Muscle layer of duodenum (tissue), 2 donors: ENCODE measurements at regions not wholly inside any gene's neighbourhood (a gene's known extent, or its start where the extent isn't known, plus 50 kb on each side); places are given as distances from the start of the nearest gene placed in this dataset.
"Not testable (repeated sequence)": the region's sequence is repeated elsewhere in the genome, so short reads cannot be mapped to it uniquely, and the experiment has no call there.

ENCODE experiments used
- H3K27ac ChIP-seq: one replicate; pipeline ENCODE4 v1.7.0; 2013; ENCODE audit warnings: mild to moderate bottlenecking, low read length
- H3K27me3 ChIP-seq: one replicate; pipeline ENCODE4 v1.7.0; 2013; ENCODE audit warnings: low read depth, mild to moderate bottlenecking, control low read depth, low read length
- H3K36me3 ChIP-seq, 2 donors: one replicate each; pipeline ENCODE4 v1.7.0; 2013; ENCODE audit warnings: low read length in 2 of 2, control low read depth in 1 of 2, mild to moderate bottlenecking in 1 of 2; ENCODE audit not compliant: insufficient read depth in 2 of 2, control insufficient read depth in 1 of 2
- H3K4me1 ChIP-seq, 2 donors: one replicate each; pipeline ENCODE4 v1.7.0; 2013; ENCODE audit warnings: low read length in 2 of 2, mild to moderate bottlenecking in 2 of 2, control low read depth in 1 of 2, moderate library complexity in 1 of 2; ENCODE audit not compliant: insufficient read depth in 2 of 2, control insufficient read depth in 1 of 2
- H3K4me3 ChIP-seq, 2 donors: one replicate each; pipeline ENCODE4 v1.7.0; 2013; ENCODE audit warnings: low read length in 2 of 2, low read depth in 1 of 2, mild to moderate bottlenecking in 1 of 2
- H3K9me3 ChIP-seq, 2 donors: one replicate each; pipeline ENCODE4 v1.7.0; 2013; ENCODE audit warnings: low read length in 2 of 2, control low read depth in 1 of 2, mild to moderate bottlenecking in 1 of 2; ENCODE audit not compliant: control insufficient read depth in 1 of 2
- donor health status: healthy.

GRCh38 chr3:80709597-80710322 lies 942.0 kb upstream of the ROBO1 start:
- not testable (repeated sequence) for H3K4me3 ChIP-seq, H3K4me1 ChIP-seq, H3K9me3 ChIP-seq, H3K27me3 ChIP-seq, H3K27ac ChIP-seq, H3K36me3 ChIP-seq

GRCh38 chr3:80705290-80705689 lies 937.5 kb upstream of the ROBO1 start:
- Histone ChIP-seq H3K27ac (no peak overlapping the region), H3K27me3 (no peaks in the 10 kb centered on the region), H3K4me1 (no peaks in the 10 kb centered on the region), H3K9me3 (no peaks in the 10 kb centered on the region), H3K4me3 (no peak overlapping the region), H3K36me3 (no peaks in the 10 kb centered on the region)

- Histone ChIP-seq H3K27ac (no peak overlapping the region), H3K36me3 (no peaks in the 10 kb centered on the region), H3K9me3 (no peaks in the 10 kb centered on the region), H3K27me3 (no peaks in the 10 kb centered on the region), H3K4me1 (no peaks in the 10 kb centered on the region), H3K4me3 (no peak overlapping the region)
Observed at GRCh38 chr3:80701349-80701748, 933.6 kb upstream of the ROBO1 start.

GRCh38 chr3:80697291-80697690 lies 929.5 kb upstream of the ROBO1 start:
- H3K36me3 ChIP-seq = no peaks in the 10 kb centered on the region
- no peak overlapping the region for H3K27ac ChIP-seq
- no peak overlapping the region for H3K4me3 ChIP-seq
- no peaks in the 10 kb centered on the region for H3K4me1 ChIP-seq
- H3K27me3 ChIP-seq = no peaks in the 10 kb centered on the region
- no peaks in the 10 kb centered on the region for H3K9me3 ChIP-seq

- Histone ChIP-seq H3K27ac (no peak overlapping the region), H3K36me3 (no peaks in the 10 kb centered on the region), H3K9me3 (no peaks in the 10 kb centered on the region), H3K27me3 (no peaks in the 10 kb centered on the region), H3K4me3 (no peak overlapping the region), H3K4me1 (no peaks in the 10 kb centered on the region)
Observed at GRCh38 chr3:80696280-80696679, 928.5 kb upstream of the ROBO1 start.

GRCh38 chr3:80688814-80689213 lies 921.0 kb upstream of the ROBO1 start:
- H3K36me3 ChIP-seq = no peaks in the 10 kb centered on the region
- H3K27me3 ChIP-seq = no peaks in the 10 kb centered on the region
- no peaks in the 10 kb centered on the region for H3K9me3 ChIP-seq
- H3K4me3 ChIP-seq = no peak overlapping the region
- no peak overlapping the region for H3K27ac ChIP-seq
- H3K4me1 ChIP-seq = no peaks in the 10 kb centered on the region

- H3K36me3 ChIP-seq = no peaks in the 10 kb centered on the region
- H3K27me3 ChIP-seq = no peaks in the 10 kb centered on the region
- H3K9me3 ChIP-seq = no peaks in the 10 kb centered on the region
- no peak overlapping the region for H3K27ac ChIP-seq
- no peak overlapping the region for H3K4me3 ChIP-seq
- H3K4me1 ChIP-seq = no peaks in the 10 kb centered on the region
Observed at GRCh38 chr3:80682951-80683350, 915.2 kb upstream of the ROBO1 start.

GRCh38 chr3:80682235-80682634 lies 914.4 kb upstream of the ROBO1 start:
- Histone ChIP-seq H3K9me3 (no peaks in the 10 kb centered on the region), H3K27ac (no peak overlapping the region), H3K36me3 (no peaks in the 10 kb centered on the region), H3K27me3 (no peaks in the 10 kb centered on the region), H3K4me3 (no peak overlapping the region), H3K4me1 (no peaks in the 10 kb centered on the region)

- H3K27ac ChIP-seq = no peak overlapping the region
- no peaks in the 10 kb centered on the region for H3K36me3 ChIP-seq
- no peaks in the 10 kb centered on the region for H3K4me1 ChIP-seq
- H3K27me3 ChIP-seq = no peaks in the 10 kb centered on the region
- no peaks in the 10 kb centered on the region for H3K9me3 ChIP-seq
- H3K4me3 ChIP-seq = no peak overlapping the region
Observed at GRCh38 chr3:80677796-80678195, 910.0 kb upstream of the ROBO1 start.

- H3K27me3 ChIP-seq = no peaks in the 10 kb centered on the region
- no peaks in the 10 kb centered on the region for H3K36me3 ChIP-seq
- no peak overlapping the region for H3K27ac ChIP-seq
- no peak overlapping the region for H3K4me3 ChIP-seq
- H3K9me3 ChIP-seq = no peaks in the 10 kb centered on the region
- H3K4me1 ChIP-seq = no peaks in the 10 kb centered on the region
Observed at GRCh38 chr3:80676866-80677265, 909.1 kb upstream of the ROBO1 start.

GRCh38 chr3:80676261-80676660 lies 908.5 kb upstream of the ROBO1 start:
- Histone ChIP-seq H3K27ac (no peak overlapping the region), H3K27me3 (no peaks in the 10 kb centered on the region), H3K4me1 (no peaks in the 10 kb centered on the region), H3K9me3 (no peaks in the 10 kb centered on the region), H3K36me3 (no peaks in the 10 kb centered on the region), H3K4me3 (no peak overlapping the region)

- no peaks in the 10 kb centered on the region for H3K4me1 ChIP-seq
- no peaks in the 10 kb centered on the region for H3K9me3 ChIP-seq
- no peaks in the 10 kb centered on the region for H3K27me3 ChIP-seq
- no peak overlapping the region for H3K4me3 ChIP-seq
- no peaks in the 10 kb centered on the region for H3K36me3 ChIP-seq
- H3K27ac ChIP-seq = no peak overlapping the region
Observed at GRCh38 chr3:80675790-80676189, 908.0 kb upstream of the ROBO1 start.
